CD4-positive, alpha-beta T cell treated with Interleukin-4 for 1 hour (primary cell): ENCODE measurements at regions not wholly inside any gene's neighbourhood (a gene's known extent, or its start where the extent isn't known, plus 50 kb on each side); places are given as distances from the start of the nearest gene placed in this dataset.
"Not testable (repeated sequence)": the region's sequence is repeated elsewhere in the genome, so short reads cannot be mapped to it uniquely, and the experiment has no call there.

Experiments used
- DNase-seq, 2 donors: peaks; one replicate each; pipeline ENCODE4 v3.0.0-alpha.2; 2020 to 2022

DNA sequence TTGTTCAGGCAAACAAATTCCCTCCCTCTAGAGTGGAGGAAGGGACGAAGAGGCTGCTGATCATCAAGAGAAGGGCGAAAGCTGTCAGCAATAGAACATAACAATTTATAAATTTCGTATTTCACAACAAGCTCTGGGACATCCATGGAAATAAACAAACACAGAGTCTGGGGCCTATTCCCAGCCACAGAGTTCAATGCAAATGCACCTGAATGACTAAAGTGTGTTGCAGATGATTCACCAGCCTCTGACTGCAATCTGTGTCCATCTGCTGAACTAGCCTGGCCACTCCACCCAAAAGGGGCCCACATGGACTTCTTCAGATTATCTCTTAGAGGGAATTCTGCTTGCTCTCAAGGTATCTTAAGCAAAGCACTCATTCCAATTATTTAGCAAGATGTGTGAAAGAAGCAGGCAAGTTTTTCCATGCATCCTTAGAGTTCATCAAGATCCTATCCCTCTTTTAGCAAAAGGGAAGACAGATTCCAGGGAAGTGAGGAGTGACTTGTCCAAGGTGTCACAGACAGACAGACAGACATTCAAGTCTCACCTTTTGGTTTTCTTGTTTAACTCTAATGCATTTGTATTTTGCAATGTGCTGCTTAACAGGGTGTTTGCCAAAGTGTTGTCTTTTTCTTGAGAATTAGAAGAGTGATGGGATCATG is 307.8 kb upstream of the PAPPA start:
- no peak for DNase-seq

DNA sequence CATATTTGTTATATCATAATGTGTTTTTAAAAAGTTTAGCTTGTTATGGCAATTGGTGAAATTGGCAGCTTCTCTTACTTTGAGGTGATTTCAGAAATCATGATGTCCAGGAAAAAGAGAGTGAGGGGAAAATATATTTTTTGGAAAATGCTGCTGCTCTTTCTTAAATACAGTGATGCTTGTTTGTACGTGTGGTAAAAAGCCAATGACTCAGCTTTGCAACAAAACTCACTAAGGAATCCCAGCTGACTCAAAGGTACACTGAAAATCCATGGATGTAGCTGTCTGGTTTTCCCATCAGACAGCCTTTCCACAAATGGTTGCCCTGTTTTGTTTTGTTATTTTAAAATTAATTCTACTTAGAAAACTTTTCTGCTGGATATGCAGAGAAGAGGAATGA is 306.4 kb upstream of the PAPPA start:
- no peak for DNase-seq

- no peak for DNase-seq
Observed at GRCh38 chr9:115849679-115850412, 303.7 kb upstream of the PAPPA start.

GRCh38 chr9:115850548-115851304 is 302.9 kb upstream of the PAPPA start:
- no peak for DNase-seq

- DNase-seq: no peak
Observed at GRCh38 chr9:115855458-115856133, 298.0 kb upstream of the PAPPA start.

DNA sequence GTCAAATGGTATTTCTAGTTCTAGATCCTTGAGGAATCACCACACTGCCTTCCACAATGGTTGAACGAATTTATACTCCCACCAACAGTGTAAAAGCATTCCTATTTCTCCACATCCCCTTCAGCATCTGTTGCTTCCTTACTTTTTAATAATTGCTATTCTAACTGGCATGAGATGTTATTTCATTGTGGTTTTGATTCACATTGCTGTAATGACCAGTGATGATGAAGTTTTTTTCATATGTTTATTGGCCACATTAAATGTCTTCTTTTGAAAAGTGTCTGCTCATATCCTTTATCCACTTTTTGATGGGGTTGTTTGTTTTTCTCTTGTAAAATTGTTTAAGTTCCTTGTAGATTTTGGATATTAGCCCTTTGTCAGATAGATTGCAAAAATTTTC is 295.2 kb upstream of the PAPPA start:
- not testable (repeated sequence) for DNase-seq

DNA sequence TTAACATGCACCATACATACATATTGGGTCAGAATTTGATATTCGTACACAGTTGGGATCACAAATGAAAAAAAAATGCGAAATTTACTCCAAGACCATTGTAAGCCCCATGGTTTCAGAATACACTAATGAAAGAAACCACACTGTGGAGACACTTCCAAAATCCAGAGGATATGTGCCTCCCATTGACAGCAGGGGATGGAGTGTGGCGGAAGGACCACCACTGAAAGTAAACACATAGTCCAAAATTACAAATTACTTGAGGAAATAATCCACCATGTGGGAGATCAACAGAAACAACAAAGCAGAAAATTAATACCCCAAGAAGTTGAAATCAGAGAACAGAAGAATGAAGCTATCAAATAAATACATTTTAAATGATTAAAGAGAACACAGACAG is 291.6 kb upstream of the PAPPA start:
- no peak for DNase-seq

DNA sequence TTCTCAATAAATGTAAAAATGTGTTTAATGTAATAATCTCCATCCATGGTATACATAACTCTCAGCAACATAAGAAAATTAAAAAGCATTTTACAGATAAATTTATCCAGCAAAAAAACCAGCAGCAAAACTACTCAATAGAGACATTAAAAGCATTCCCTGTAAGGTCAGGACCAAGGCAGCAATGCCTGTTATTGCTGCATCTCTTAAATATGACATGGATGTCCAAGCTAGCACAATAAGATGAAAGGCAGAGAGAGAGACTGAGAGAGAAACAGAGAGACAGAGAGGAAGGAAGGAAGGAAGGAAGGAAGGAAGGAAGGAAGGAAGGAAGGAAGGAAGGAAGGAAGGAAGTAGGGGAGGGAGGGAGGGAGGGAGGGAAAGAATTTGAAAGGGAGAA is 289.0 kb upstream of the PAPPA start:
- DNase-seq: no peak

DNA sequence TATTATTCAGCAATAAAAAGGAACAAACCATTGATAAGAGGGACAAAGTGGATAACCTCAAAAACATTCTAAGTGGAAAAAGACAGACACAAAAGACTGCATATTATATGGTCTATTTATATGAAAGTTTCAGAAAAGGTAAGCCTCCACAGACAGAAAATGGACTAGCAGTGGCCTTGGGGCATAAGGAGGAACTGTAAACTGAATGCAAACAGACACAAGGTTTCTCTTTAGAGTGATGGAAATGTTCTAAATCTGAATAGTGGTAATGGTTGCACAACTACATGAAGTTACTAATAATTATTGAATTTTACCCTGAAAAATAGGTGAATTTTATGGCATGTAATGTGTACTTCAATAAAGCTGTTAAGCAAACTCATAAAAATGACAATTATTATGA is 286.3 kb upstream of the PAPPA start:
- DNase-seq: no peak

DNA sequence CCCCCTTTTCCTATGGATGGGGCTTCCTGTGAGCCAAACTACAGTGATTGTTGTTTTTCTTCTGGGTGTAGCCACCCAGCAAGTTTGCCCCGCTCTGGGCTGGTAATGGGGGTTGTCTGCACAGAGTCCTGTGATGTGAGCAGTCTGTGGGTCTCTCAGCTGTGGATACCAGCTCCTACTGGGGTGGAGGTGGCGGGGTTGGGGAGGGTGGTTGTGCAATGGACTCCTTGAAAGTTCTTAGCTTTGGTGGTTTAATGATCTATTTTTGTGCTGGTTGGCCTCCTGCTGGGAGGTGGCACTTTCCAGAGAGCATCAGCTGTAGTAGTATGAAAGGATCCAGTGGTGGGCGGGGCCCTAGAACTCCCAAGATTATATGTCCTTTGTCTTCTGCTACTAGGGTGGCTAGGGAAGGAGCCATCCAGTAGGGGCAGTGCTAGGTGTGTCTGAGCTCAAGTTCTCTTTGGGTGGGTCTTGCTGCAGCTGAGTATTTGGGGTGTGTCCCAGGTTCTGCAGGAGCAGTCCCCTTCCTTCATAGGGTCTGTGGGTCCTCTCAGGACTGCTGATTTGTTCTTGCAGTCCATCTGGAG is 275.6 kb upstream of the PAPPA start:
- no peak for DNase-seq

GRCh38 chr9:115879451-115879850 is 274.1 kb upstream of the PAPPA start:
- no peak for DNase-seq

- no peak for DNase-seq
Observed at GRCh38 chr9:115880221-115880885, 273.2 kb upstream of the PAPPA start.

GRCh38 chr9:115882911-115883310 is 270.7 kb upstream of the PAPPA start:
- DNase-seq: no peak

GRCh38 chr9:115883467-115884329 is 269.9 kb upstream of the PAPPA start:
- no peak for DNase-seq

- DNase-seq: no peak
Observed at GRCh38 chr9:115884846-115885245, 268.7 kb upstream of the PAPPA start.

- DNase-seq: no peak
Observed at GRCh38 chr9:115888131-115888530, 265.5 kb upstream of the PAPPA start.

GRCh38 chr9:115891929-115892328 is 261.7 kb upstream of the PAPPA start:
- no peak for DNase-seq

GRCh38 chr9:115898478-115898877 is 255.1 kb upstream of the PAPPA start:
- DNase-seq: not testable (repeated sequence)

GRCh38 chr9:115900698-115901097 is 252.9 kb upstream of the PAPPA start:
- DNase-seq: no peak

GRCh38 chr9:115910959-115911358 is 242.6 kb upstream of the PAPPA start:
- no peak for DNase-seq

- no peak for DNase-seq
Observed at GRCh38 chr9:115912086-115912485, 241.5 kb upstream of the PAPPA start.
